RWPE1 (cell line): ENCODE measurements at regions not wholly inside any gene's neighbourhood (a gene's known extent, or its start where the extent isn't known, plus 50 kb on each side); places are given as distances from the start of the nearest gene placed in this dataset.

Experiments
- CTCF ChIA-PET: fragments of 350-600 bp; sonication (Branson Sonifier 250); formaldehyde crosslinking; extraction: SDS; loops from one replicate; lab custom pipeline; 2021; lab: Yijun Ruan, JAX
- POLR2A ChIA-PET: fragments of 400-600 bp; formaldehyde crosslinking; extraction: SDS; loops from one replicate; lab custom pipeline; 2020; ENCODE audit warnings: antibody characterized with exemption; ENCODE audit not compliant: low non-redundant PET; lab: Yijun Ruan, JAX
- DNase-seq: peaks from one replicate; pipeline ENCODE4 v3.0.0; 2012; ENCODE audit warnings: low spot score
- H3K27ac ChIP-seq: fragments of 450-650 bp; 2 replicates; pipeline ENCODE4 v1.5.1; 2017
- TF ChIP-seq, protein P1 (sequence below): fragments of 450-650 bp; conservative IDR thresholded peaks from 2 replicates; pipeline ENCODE4 v1.5.1; 2017; ENCODE audit warnings: low read depth, mild to moderate bottlenecking

DNA sequence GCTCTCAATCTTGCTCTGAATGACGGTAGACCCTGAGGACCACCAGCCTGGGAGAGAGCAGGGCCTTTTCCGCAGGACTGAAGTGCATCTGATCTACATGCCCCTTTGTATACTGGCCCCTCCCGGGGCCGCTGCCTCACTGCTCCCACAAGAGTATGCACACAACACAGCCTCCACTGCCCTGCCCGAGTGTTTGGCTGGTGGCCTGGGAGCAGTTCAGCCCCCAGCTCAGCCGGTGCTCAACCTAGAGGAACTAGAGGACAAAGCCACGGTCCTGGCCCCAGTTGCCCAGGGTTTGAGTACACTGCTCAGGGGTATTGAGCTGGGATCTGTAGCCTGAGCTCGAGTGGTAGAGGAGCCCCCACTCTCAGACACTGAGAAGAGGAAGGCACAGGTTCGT is 118.9 kb upstream of the CAB39 start:
- H3K27ac ChIP-seq = no peak overlapping the region
- POLR2A ChIA-PET = no interaction called here
- TF ChIP-seq, protein P1, sequence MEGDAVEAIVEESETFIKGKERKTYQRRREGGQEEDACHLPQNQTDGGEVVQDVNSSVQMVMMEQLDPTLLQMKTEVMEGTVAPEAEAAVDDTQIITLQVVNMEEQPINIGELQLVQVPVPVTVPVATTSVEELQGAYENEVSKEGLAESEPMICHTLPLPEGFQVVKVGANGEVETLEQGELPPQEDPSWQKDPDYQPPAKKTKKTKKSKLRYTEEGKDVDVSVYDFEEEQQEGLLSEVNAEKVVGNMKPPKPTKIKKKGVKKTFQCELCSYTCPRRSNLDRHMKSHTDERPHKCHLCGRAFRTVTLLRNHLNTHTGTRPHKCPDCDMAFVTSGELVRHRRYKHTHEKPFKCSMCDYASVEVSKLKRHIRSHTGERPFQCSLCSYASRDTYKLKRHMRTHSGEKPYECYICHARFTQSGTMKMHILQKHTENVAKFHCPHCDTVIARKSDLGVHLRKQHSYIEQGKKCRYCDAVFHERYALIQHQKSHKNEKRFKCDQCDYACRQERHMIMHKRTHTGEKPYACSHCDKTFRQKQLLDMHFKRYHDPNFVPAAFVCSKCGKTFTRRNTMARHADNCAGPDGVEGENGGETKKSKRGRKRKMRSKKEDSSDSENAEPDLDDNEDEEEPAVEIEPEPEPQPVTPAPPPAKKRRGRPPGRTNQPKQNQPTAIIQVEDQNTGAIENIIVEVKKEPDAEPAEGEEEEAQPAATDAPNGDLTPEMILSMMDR = no peak
- CTCF ChIA-PET = interaction anchor here (0.7 kb wide), 1 partner anchor 107 kb away, joined by 3 read pairs; no protein-coding TSS in a partner anchor
- no peak for DNase-seq

DNA sequence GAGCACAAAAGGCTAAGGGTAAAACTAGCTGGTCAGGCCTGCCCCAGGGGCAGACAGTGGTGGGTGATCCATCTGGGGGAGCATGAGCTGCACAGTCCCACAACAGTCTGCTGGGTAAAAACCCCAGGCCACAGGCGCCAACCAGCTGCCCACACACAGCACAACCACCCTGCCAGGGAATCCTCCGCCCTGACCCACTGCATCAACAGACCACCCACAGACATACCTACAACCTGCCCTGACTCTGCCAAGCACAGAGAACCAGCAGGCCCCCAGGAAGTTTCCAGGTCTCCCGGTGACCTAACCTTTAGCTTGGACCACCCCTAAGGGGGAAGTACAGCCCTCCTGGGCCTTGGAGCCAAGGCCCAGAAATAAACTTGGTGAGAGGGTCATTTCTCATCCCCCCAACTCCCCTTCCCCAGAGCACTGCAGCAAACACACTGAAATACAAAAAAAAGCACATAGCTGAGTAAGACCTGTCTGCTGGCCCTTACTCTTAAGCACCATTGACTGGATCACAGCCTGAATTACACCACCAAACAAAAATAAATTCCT is 118.3 kb upstream of the CAB39 start:
- no peak for DNase-seq
- TF ChIP-seq, protein P1 = no peak
- no peak overlapping the region for H3K27ac ChIP-seq
- CTCF ChIA-PET = interaction anchor here (0.7 kb wide), 1 partner anchor 108 kb away, joined by 3 read pairs; no protein-coding TSS in a partner anchor
- POLR2A ChIA-PET = no interaction called here

DNA sequence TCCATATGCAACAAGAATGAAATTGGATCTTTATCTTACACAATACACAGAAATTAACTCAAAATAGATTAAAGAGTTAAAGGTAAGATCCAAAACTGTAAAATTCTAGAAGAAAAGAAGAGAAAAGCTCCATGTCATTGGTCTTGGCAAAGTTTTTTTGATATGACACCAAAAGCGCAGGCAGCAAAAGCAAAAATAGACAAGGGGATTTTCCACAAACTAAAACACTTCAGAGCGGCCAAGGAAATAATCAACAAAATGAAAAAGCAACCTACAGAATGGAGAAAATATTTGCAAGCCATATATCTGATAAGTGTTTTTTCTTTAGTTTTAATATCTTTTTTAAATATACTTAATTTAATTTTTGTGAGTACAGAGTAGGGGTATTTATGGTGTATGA is 112.8 kb upstream of the CAB39 start:
- ChIA-PET CTCF (no interaction called here), POLR2A (no interaction called here)
- H3K27ac ChIP-seq = no peak overlapping the region
- no peak for DNase-seq
- TF ChIP-seq, protein P1 = no peak

DNA sequence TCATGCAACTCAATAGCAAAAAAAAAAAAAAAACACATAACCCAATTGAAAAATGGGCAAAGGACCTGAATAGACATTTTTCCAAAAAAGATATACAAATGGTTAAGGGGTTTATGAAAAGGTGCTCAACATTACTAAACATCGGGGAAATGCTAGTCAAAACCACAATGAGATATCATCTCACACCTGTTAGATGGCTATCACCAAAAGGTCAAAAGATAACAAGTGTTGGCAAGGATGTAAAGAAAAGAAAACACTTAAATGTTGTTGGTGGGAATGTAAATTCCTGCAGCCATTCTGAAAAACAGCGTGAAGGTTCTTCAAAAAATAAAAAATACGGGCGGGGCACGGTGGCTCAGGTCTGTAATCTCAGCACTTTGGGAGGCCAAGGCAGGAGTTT is 112.4 kb upstream of the CAB39 start:
- no peak for DNase-seq
- TF ChIP-seq, protein P1 = no peak
- no peak overlapping the region for H3K27ac ChIP-seq
- ChIA-PET POLR2A (no interaction called here), CTCF (no interaction called here)

DNA sequence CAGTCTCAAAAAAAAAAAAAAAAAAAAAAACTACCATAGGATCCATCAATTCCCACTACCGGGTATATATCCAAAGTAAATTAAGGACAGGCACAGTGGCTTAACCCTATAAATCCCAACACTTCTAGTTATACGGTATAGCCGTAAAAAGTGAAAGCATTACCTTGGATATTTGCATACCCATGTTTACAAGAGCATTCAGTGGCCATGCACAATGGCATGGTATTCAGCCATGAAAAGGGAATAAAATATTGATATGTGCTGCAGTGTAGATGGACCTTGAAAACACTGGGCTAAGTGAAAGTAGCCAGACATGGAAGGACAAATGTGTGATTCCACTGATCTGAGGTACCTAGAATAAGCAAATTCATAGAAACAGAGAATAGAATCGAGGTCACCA is 111.8 kb upstream of the CAB39 start:
- ChIA-PET CTCF (interaction anchor here (1.4 kb wide), 1 partner anchor 10 kb away, joined by 4 read pairs; no protein-coding TSS in a partner anchor), POLR2A (no interaction called here)
- no peak overlapping the region for H3K27ac ChIP-seq
- no peak for DNase-seq
- TF ChIP-seq, protein P1 = no peak

DNA sequence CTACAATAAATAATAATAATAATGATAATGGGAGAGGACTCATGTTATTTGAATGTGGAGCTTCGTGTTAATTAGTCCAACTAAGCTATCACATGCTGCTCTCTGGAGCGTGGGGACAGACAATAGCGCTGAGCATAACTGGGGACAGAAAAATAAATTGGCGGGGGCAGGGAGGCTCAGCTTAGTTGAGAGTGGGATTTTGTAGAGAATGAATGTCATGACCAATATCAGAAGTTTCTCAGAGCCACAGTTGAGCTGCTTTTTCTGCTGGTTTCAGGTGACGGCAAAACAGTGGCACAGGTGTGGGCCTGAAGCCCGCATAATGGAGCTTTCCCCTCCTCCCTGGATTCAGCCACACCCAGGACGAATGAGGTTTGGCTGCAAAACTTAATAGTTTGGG is 111.1 kb upstream of the CAB39 start:
- POLR2A ChIA-PET = no interaction called here
- TF ChIP-seq, protein P1 = no peak
- CTCF ChIA-PET = interaction anchor here (0.6 to 1.4 kb wide), 2 partner anchors 9 to 779 kb away, joined by 3 to 4 read pairs; no protein-coding TSS in a partner anchor
- no peak for DNase-seq
- H3K27ac ChIP-seq = no peak overlapping the region
